ENCODE measurements at regions not wholly inside any gene's neighbourhood (a gene's known extent, or its start where the extent isn't known, plus 50 kb on each side); places are given as distances from the start of the nearest gene placed in this dataset.
"Not testable (repeated sequence)": the region's sequence is repeated elsewhere in the genome, so short reads cannot be mapped to it uniquely, and the experiment has no call there.

GRCh38 chr5:98339141-98339848 lies 434.2 kb upstream of the RGMB start:
- TF ChIP-seq, protein P1, sequence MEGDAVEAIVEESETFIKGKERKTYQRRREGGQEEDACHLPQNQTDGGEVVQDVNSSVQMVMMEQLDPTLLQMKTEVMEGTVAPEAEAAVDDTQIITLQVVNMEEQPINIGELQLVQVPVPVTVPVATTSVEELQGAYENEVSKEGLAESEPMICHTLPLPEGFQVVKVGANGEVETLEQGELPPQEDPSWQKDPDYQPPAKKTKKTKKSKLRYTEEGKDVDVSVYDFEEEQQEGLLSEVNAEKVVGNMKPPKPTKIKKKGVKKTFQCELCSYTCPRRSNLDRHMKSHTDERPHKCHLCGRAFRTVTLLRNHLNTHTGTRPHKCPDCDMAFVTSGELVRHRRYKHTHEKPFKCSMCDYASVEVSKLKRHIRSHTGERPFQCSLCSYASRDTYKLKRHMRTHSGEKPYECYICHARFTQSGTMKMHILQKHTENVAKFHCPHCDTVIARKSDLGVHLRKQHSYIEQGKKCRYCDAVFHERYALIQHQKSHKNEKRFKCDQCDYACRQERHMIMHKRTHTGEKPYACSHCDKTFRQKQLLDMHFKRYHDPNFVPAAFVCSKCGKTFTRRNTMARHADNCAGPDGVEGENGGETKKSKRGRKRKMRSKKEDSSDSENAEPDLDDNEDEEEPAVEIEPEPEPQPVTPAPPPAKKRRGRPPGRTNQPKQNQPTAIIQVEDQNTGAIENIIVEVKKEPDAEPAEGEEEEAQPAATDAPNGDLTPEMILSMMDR (IDR thresholded peaks at IDR 0.05; ENCODE audit: insufficient read depth, missing control alignments): no peak
- FAIRE-seq (no peak), DNase-seq (ENCODE audit: insufficient read length, low spot score) (no peak)

GRCh38 chr5:98341038-98342032 lies 432.1 kb upstream of the RGMB start:
- DNase-seq (ENCODE audit: insufficient read length, low spot score) (no peak), FAIRE-seq (no peak)

GRCh38 chr5:98342958-98343660 lies 430.4 kb upstream of the RGMB start:
- FAIRE-seq; DNase-seq (ENCODE audit: insufficient read length, low spot score): not testable (repeated sequence)

More at GRCh38 chr5:98341038-98342032, 432.1 kb upstream of the RGMB start:
- TF ChIP-seq, protein P1 (IDR thresholded peaks at IDR 0.05; ENCODE audit: insufficient read depth, missing control alignments): no peak

- FAIRE-seq (no peak), DNase-seq (ENCODE audit: insufficient read length, low spot score) (no peak)
- TF ChIP-seq, protein P1 (IDR thresholded peaks at IDR 0.05; ENCODE audit: insufficient read depth, missing control alignments): peak; percentile 35
These were observed 424.0 kb upstream of the RGMB start for GRCh38 chr5:98349251-98349989.

DNA sequence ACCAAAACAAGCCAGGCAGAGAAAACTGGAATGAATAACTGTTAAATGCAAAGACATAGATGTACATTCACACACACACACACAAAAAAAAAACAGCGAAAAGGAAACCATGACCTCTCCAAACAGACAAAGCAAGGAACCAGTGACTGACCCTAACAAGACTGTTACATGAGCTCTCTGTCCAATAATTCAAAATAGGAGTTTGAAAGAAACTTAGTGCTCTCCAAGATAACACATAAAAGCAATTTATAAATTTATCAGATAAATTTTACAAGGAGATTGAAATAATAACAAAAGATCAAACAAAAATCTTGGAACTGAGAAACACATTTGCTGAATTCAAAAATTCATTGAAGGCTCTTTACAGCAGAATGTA lies 423.5 kb upstream of the RGMB start:
- FAIRE-seq: no peak
- TF ChIP-seq, protein P1 (IDR thresholded peaks at IDR 0.05; ENCODE audit: insufficient read depth, missing control alignments): no peak
- no peak for DNase-seq (ENCODE audit: insufficient read length, low spot score)

DNA sequence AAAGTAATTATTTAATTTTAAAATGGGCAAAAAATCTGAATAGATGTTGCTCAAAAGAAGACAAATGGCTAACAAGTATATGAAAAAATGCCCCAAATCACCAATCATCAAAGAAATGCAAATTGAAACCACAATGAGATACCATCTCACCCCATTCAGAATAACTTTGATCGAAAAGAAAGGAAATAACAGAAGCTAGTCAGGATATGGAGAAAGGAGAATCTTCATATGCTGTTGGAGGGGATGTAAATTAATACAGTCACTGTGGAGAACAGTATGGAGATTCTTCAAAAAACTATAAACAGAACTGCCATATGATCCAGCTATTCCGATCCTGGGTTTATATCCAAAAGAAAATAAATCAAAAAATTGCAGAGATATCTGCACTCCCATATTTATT lies 418.5 kb upstream of the RGMB start:
- DNase-seq (ENCODE audit: insufficient read length, low spot score) (no peak), FAIRE-seq (no peak)
- TF ChIP-seq, protein P1 (IDR thresholded peaks at IDR 0.05; ENCODE audit: insufficient read depth, missing control alignments): no peak

DNA sequence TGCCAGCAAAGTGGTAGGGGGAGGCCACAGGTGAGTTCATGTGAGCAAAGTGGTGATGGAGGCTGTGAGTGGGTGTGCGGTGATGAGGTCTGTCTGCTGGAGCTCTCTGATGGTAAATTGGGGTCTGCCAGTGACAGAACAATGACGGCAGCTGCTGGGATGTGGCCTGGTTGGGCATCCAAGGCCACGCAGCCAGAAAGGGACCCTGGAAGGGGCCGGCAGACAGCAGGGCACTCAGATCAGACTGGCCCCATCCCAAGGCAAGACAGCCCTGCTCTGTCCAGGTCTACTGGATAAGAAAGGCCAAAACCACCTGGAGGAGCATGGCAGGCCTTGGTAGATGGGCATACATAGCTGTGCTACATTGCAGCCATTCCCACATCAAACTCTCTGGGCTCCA lies 412.9 kb upstream of the RGMB start:
- DNase-seq (ENCODE audit: insufficient read length, low spot score) (no peak), FAIRE-seq (no peak)
- TF ChIP-seq, protein P1 (IDR thresholded peaks at IDR 0.05; ENCODE audit: insufficient read depth, missing control alignments): no peak
